Esophagus muscularis mucosa (tissue), 3 donors: ENCODE measurements at regions not wholly inside any gene's neighbourhood (a gene's known extent, or its start where the extent isn't known, plus 50 kb on each side); places are given as distances from the start of the nearest gene placed in this dataset.

Experiments used
- EP300 ChIP-seq: sonication (generic); formaldehyde crosslinking; IDR thresholded peaks from one replicate; pipeline ENCODE4 v1.6.1; 2017; ENCODE audit warnings: antibody characterized with exemption
- POLR2AphosphoS5 ChIP-seq, 2 donors: sonication (generic); formaldehyde crosslinking; IDR thresholded peaks; one replicate each; pipeline ENCODE4 v1.6.1; 2017; ENCODE audit warnings: antibody characterized with exemption in 2 of 2

DNA sequence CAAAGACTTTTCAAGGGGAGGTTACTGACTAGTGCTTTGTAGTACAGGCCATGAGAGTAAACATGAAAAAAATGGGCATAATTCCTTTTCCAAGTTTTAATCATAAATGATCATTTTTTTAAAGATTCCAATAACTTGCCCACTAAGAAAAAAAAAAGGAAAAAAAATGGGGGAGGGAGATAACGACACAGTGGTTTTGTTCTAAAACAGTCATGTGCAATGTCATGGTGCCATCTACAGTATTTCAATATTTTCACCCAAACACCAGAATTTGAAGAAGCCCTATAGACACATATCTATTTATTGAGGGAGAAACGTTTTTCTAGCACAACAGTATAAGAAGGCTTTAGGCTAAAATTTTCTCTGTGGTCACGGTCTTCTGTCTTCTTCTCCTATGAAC, 250.2 kb downstream of the LTN1 start:
- TF ChIP-seq EP300, result no peak
- TF ChIP-seq POLR2AphosphoS5 (IDR thresholded peaks at IDR 0.05), result no peak
